Retinal pigment epithelial cell (primary cell): ENCODE measurements at regions not wholly inside any gene's neighbourhood (a gene's known extent, or its start where the extent isn't known, plus 50 kb on each side); places are given as distances from the start of the nearest gene placed in this dataset.

ENCODE experiments used
- DNase-seq: peaks from one replicate; pipeline ENCODE4 v3.0.0-alpha.2; 2010; ENCODE audit warnings: low read depth
- H3K4me3 ChIP-seq: 2 replicates; pipeline ENCODE4 v1.5.1; 2011; ENCODE audit warnings: mild to moderate bottlenecking, low read length, control low read depth, moderate library complexity
- TF ChIP-seq, protein P1 (sequence below): conservative IDR thresholded peaks from 2 replicates; pipeline ENCODE4 v1.5.1; 2011; ENCODE audit warnings: low read depth, low read length, control low read depth, inconsistent platforms

DNA sequence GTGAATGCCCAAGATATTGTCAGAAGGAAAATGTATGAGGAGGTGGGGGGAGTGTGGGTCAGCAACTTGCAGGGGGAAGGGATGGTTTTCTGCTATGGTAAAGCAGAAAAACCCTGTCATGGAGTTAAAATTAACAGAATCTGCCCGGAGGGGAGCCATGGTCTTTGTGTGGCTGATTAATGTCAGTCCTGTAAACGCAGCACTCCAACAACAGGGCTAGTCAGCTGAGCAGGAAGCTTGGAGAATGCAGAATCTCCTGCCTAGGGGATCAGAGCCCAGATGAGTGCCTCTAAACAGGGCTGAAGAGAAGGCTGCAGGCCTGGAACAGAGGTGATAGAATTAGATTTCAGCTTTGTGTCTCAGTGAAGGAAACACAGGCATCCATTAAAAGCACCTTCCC lies 140.9 kb upstream of the MTNR1B start:
- no peak overlapping the region for H3K4me3 ChIP-seq
- DNase-seq: no peak
- TF ChIP-seq, protein P1, sequence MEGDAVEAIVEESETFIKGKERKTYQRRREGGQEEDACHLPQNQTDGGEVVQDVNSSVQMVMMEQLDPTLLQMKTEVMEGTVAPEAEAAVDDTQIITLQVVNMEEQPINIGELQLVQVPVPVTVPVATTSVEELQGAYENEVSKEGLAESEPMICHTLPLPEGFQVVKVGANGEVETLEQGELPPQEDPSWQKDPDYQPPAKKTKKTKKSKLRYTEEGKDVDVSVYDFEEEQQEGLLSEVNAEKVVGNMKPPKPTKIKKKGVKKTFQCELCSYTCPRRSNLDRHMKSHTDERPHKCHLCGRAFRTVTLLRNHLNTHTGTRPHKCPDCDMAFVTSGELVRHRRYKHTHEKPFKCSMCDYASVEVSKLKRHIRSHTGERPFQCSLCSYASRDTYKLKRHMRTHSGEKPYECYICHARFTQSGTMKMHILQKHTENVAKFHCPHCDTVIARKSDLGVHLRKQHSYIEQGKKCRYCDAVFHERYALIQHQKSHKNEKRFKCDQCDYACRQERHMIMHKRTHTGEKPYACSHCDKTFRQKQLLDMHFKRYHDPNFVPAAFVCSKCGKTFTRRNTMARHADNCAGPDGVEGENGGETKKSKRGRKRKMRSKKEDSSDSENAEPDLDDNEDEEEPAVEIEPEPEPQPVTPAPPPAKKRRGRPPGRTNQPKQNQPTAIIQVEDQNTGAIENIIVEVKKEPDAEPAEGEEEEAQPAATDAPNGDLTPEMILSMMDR: no peak

DNA sequence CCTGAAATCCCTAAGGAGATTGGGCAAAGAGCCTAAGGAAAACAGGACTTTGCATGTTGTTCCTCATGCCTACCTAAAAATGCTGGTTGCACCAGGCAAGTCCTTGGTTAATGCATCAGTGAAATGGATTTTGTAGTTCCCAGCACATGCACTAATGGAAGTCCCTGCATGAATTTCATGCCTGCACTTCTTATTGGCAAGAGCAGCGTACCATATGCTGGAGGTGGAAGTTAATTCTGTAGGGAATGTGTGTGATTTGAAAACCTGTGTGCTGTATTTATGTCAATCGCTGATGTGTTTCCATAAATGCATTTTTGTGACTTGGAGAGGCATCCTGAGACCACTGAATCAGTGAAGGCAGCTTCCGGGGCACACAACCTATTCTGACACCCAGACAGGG lies 140.3 kb upstream of the MTNR1B start:
- no peak overlapping the region for H3K4me3 ChIP-seq
- TF ChIP-seq, protein P1: no peak
- DNase-seq: no peak

- TF ChIP-seq, protein P1: no peak
- no peak overlapping the region for H3K4me3 ChIP-seq
- no peak for DNase-seq
Observed at GRCh38 chr11:92829671-92830070, 139.8 kb upstream of the MTNR1B start.

DNA sequence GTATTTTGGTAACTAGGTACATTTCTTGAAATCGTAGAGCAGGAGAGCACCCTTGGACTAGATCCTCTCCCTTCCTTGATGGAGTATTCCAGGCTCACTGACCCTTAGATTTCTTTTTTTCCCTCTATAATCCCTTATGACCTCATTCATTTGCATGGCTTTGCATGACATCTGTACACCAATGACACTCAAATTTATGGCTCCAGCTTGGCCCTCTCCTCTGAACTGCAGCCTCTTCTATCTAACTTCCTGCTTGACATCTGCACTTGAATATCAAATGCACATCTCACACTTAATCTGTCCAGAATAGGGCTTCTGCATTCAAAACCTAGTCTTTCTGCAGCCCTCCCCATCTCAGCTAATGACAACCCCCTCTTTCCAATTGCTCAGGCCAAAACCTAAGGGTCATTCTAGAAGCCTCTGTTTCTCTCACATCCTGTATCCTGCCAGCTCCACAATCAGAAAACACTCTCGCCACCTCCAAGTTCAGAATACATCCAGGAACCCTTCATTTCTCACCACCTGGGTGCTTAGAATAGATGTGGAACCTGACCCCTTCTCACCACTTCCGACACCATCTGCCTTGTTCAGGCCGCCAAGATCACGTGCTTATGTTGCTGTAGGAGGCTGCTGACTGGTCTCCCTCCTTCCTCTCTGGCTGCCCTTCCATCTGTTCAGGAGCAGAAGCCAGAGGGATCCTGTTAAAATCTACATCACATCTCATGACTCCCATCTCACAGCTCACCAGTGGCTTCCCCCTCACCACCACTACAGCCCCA lies 138.9 kb upstream of the MTNR1B start:
- no peak for DNase-seq
- H3K4me3 ChIP-seq: no peak overlapping the region
- TF ChIP-seq, protein P1: no peak

GRCh38 chr11:92834296-92835020 lies 135.0 kb upstream of the MTNR1B start:
- H3K4me3 ChIP-seq: no peak overlapping the region
- TF ChIP-seq, protein P1: no peak
- no peak for DNase-seq

- no peak overlapping the region for H3K4me3 ChIP-seq
- DNase-seq: no peak
- TF ChIP-seq, protein P1: no peak
Observed at GRCh38 chr11:92837595-92837994, 131.9 kb upstream of the MTNR1B start.
